GM23248 (cell line): ENCODE measurements at regions not wholly inside any gene's neighbourhood (a gene's known extent, or its start where the extent isn't known, plus 50 kb on each side); places are given as distances from the start of the nearest gene placed in this dataset.
"Not testable (repeated sequence)": the region's sequence is repeated elsewhere in the genome, so short reads cannot be mapped to it uniquely, and the experiment has no call there.

ENCODE experiments used
- DNase-seq: peaks from one replicate; pipeline ENCODE4 v3.0.0-alpha.2; 2015
- H2AFZ ChIP-seq: fragments of 200-600 bp; sonication (generic); 2 replicates; pipeline ENCODE4 v1.6.1; 2016; ENCODE audit warnings: antibody characterized with exemption
- H3F3A ChIP-seq: fragments of 200-600 bp; sonication (generic); 2 replicates; pipeline ENCODE4 v1.6.1; 2016; ENCODE audit warnings: mild to moderate bottlenecking, antibody characterized with exemption, mixed run types; ENCODE audit not compliant: insufficient read depth
- H3K27ac ChIP-seq: fragments of 200-600 bp; sonication (generic); 2 replicates; pipeline ENCODE4 v1.5.1; 2016; ENCODE audit warnings: mild to moderate bottlenecking
- H3K27me3 ChIP-seq: fragments of 200-600 bp; sonication (generic); replicated peaks from 2 replicates; pipeline ENCODE4 v1.6.1; 2016; ENCODE audit warnings: mild to moderate bottlenecking; ENCODE audit not compliant: insufficient read depth
- H3K36me3 ChIP-seq: fragments of 200-600 bp; sonication (generic); 2 replicates; pipeline ENCODE4 v1.6.1; 2016; ENCODE audit warnings: low read depth, mild to moderate bottlenecking
- H3K4me1 ChIP-seq: fragments of 200-600 bp; sonication (generic); 2 replicates; pipeline ENCODE4 v1.6.1; 2016; ENCODE audit warnings: mild to moderate bottlenecking; ENCODE audit not compliant: insufficient read depth
- H3K4me2 ChIP-seq: fragments of 200-600 bp; sonication (generic); one replicate; pipeline ENCODE4 v1.6.1; 2016; ENCODE audit warnings: mild to moderate bottlenecking; ENCODE audit not compliant: unreplicated experiment
- H3K4me3 ChIP-seq: fragments of 200-600 bp; sonication (generic); 2 replicates; pipeline ENCODE4 v1.5.1; 2016; ENCODE audit warnings: mild to moderate bottlenecking
- H3K79me2 ChIP-seq: fragments of 200-600 bp; sonication (generic); 2 replicates; pipeline ENCODE4 v1.6.1; 2016; ENCODE audit warnings: mild to moderate bottlenecking; ENCODE audit not compliant: insufficient read depth
- H3K9ac ChIP-seq: fragments of 200-600 bp; sonication (generic); 2 replicates; pipeline ENCODE4 v1.6.1; 2016; ENCODE audit warnings: mild to moderate bottlenecking
- H3K9me2 ChIP-seq: fragments of 200-600 bp; sonication (generic); 2 replicates; pipeline ENCODE4 v1.6.1; 2016; ENCODE audit warnings: mixed run types, mild to moderate bottlenecking, moderate library complexity; ENCODE audit not compliant: insufficient read depth
- H3K9me3 ChIP-seq: fragments of 200-600 bp; sonication (generic); one replicate; pipeline ENCODE4 v1.6.1; 2017; ENCODE audit warnings: low read depth
- H4K20me1 ChIP-seq: fragments of 200-600 bp; sonication (generic); 2 replicates; pipeline ENCODE4 v1.6.0; 2016; ENCODE audit not compliant: insufficient read depth
- EZH2 ChIP-seq: fragments of 200-600 bp; sonication (generic); IDR thresholded peaks from 2 replicates; pipeline ENCODE4 v1.6.1; 2018; ENCODE audit warnings: antibody characterized with exemption, mild to moderate bottlenecking; ENCODE audit not compliant: insufficient read depth, poor library complexity, severe bottlenecking
- EZH2phosphoT487 ChIP-seq: fragments of 200-600 bp; sonication (generic); IDR thresholded peaks from 2 replicates; pipeline ENCODE4 v1.6.1; 2018; ENCODE audit warnings: antibody characterized with exemption, moderate library complexity, mild to moderate bottlenecking, low read depth; ENCODE audit not compliant: insufficient read depth
- WGBS, 2 experiments: methylation state at CpG; one replicate each; pipeline ENCODE4 v1.1.6; 2015 to 2017; ENCODE audit warnings: low lambda C conversion rate in 2 of 2, low coverage in 1 of 2; ENCODE audit errors: missing lambda C conversion rate in 2 of 2; 5-methylcytosine and 5-hydroxymethylcytosine counted together
- in situ Hi-C: fragments of 300-500 bp; cut with MboI; formaldehyde crosslinking; loops from 2 replicates; pipeline ENCODE4 v1.15.0; 2020

GRCh38 chr14:89514601-89515000 lies 97.6 kb upstream of the FOXN3 start:
- WGBS, 2 experiments = 87% methylated on average over 11 of the region's 11 CpGs
- Histone ChIP-seq H3K36me3 (no peaks in the 10 kb centered on the region), H3K79me2 (no peaks in the 10 kb centered on the region), H3K27me3 (no peaks in the 10 kb centered on the region), H3K4me1 (0 out of 2 replicates have a peak, but pooled peaks cover 7% of the 10 kb centered on the region), H3K9me2 (no peaks in the 10 kb centered on the region), H3K9ac (no peak overlapping the region), H3K27ac (no peak overlapping the region), H2AFZ (no peak overlapping the region), H4K20me1 (no peaks in the 10 kb centered on the region), H3K4me2 (no peak overlapping the region), H3K9me3 (no peaks in the 10 kb centered on the region), H3K4me3 (no peak overlapping the region), H3F3A (no peaks in the 10 kb centered on the region)
- TF ChIP-seq EZH2 (no peak), EZH2phosphoT487 (no peak)
- in situ Hi-C loops = no loop called here
- no peak for DNase-seq

DNA sequence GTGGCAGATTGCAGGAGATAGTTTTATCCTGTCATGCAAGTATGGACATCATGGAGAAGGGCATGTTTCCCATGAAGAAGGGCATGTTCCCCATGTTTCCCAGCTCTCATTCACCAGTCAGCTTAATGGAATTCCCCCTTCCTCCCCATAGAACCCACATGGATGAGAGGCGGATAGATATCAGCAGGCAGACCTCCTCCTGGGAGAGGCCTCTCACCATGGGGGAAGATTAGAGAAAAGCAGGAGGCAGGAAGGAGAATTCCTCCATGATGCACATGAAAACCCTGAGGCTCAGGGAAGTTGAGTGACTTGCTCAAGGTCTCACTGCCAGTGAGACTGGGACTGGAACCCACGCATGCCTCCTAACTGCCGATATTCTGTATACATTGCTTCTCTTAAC lies 92.9 kb upstream of the FOXN3 start:
- Histone ChIP-seq H3K79me2 (no peaks in the 10 kb centered on the region), H3K27ac (no peak overlapping the region), H4K20me1 (no peaks in the 10 kb centered on the region), H3K27me3 (no peaks in the 10 kb centered on the region), H3K4me1 (peaks cover 31% of the 10 kb centered on the region), H3K9me3 (no peaks in the 10 kb centered on the region), H3K9me2 (no peaks in the 10 kb centered on the region), H3K4me2 (no peak overlapping the region), H3F3A (peaks cover 7% of the 10 kb centered on the region), H3K36me3 (no peaks in the 10 kb centered on the region), H3K9ac (no peak overlapping the region), H2AFZ (no peak overlapping the region), H3K4me3 (no peak overlapping the region)
- no peak for TF ChIP-seq EZH2phosphoT487
- no peak for TF ChIP-seq EZH2
- in situ Hi-C loops = no loop called here
- WGBS, 2 experiments = 83 to 90% methylated on average over 3 of the region's 3 CpGs
- peak; percentile 35 for DNase-seq

GRCh38 chr14:89508863-89509262 lies 91.8 kb upstream of the FOXN3 start:
- no peaks in the 10 kb centered on the region for H3K36me3 ChIP-seq
- TF ChIP-seq EZH2 = no peak
- no peak for TF ChIP-seq EZH2phosphoT487
- in situ Hi-C loops = no loop called here
- DNase-seq = no peak
- no peak overlapping the region for H2AFZ ChIP-seq
- peaks cover 41% of the 10 kb centered on the region for H3K4me1 ChIP-seq
- H3K9ac ChIP-seq = no peak overlapping the region
- no peak overlapping the region for H3K4me2 ChIP-seq
- H3K27me3 ChIP-seq = no peaks in the 10 kb centered on the region
- H3F3A ChIP-seq = peaks cover 18% of the 10 kb centered on the region
- H3K9me2 ChIP-seq = no peaks in the 10 kb centered on the region
- no peak overlapping the region for H3K4me3 ChIP-seq
- 87 to 88% methylated on average over 3 of the region's 3 CpGs for WGBS, 2 experiments
- no peaks in the 10 kb centered on the region for H4K20me1 ChIP-seq
- no peak overlapping the region for H3K27ac ChIP-seq
- no peaks in the 10 kb centered on the region for H3K9me3 ChIP-seq
- H3K79me2 ChIP-seq = no peaks in the 10 kb centered on the region

- in situ Hi-C loops = no loop called here
- 66 to 76% methylated on average over 7 of the region's 7 CpGs for WGBS, 2 experiments
- no peaks in the 10 kb centered on the region for H4K20me1 ChIP-seq
- no peak overlapping the region for H2AFZ ChIP-seq
- H3K36me3 ChIP-seq = no peaks in the 10 kb centered on the region
- DNase-seq = peak; percentile 63
- H3K9me3 ChIP-seq = no peaks in the 10 kb centered on the region
- no peak overlapping the region for H3K9ac ChIP-seq
- H3K9me2 ChIP-seq = no peaks in the 10 kb centered on the region
- peaks cover 19% of the 10 kb centered on the region for H3F3A ChIP-seq
- no peaks in the 10 kb centered on the region for H3K79me2 ChIP-seq
- H3K27ac ChIP-seq = no peak overlapping the region; the same call in 1 of the 2 replicates
- peak overlapping the region; percentile 54 for H3K4me2 ChIP-seq
- TF ChIP-seq EZH2 (no peak), EZH2phosphoT487 (no peak)
- no peaks in the 10 kb centered on the region for H3K27me3 ChIP-seq
- peaks cover 44% of the 10 kb centered on the region for H3K4me1 ChIP-seq
- H3K4me3 ChIP-seq = no peak overlapping the region
Measured at GRCh38 chr14:89507926-89508460, 91.0 kb upstream of the FOXN3 start.

GRCh38 chr14:89507521-89507920 lies 90.5 kb upstream of the FOXN3 start:
- Histone ChIP-seq H4K20me1 (no peaks in the 10 kb centered on the region), H3K9ac (peak overlapping the region; percentile 29; the same call in 1 of the 2 replicates), H3K9me2 (no peaks in the 10 kb centered on the region), H3F3A (peaks cover 19% of the 10 kb centered on the region), H3K9me3 (no peaks in the 10 kb centered on the region), H3K4me3 (0 out of 2 replicates have a peak overlapping the region, but pooled peaks have one; percentile 15), H3K4me1 (peaks cover 44% of the 10 kb centered on the region), H3K4me2 (peak overlapping the region; percentile 54), H3K79me2 (no peaks in the 10 kb centered on the region), H3K36me3 (no peaks in the 10 kb centered on the region), H2AFZ (no peak overlapping the region), H3K27ac (peak overlapping the region; percentile 33), H3K27me3 (no peaks in the 10 kb centered on the region)
- TF ChIP-seq EZH2phosphoT487 (no peak), EZH2 (no peak)
- in situ Hi-C loops = no loop called here
- 0 to 3% methylated on average over 1 of the region's 1 CpG for WGBS, 2 experiments
- DNase-seq = peak; percentile 78

- H3K4me1 ChIP-seq = peaks cover 44% of the 10 kb centered on the region
- H4K20me1 ChIP-seq, H3K36me3 ChIP-seq, H3K9me3 ChIP-seq, in situ Hi-C loops, H3K27me3 ChIP-seq, H2AFZ ChIP-seq, DNase-seq, H3K9me2 ChIP-seq, H3K79me2 ChIP-seq: not testable (repeated sequence)
- peak overlapping the region; percentile 54 for H3K4me2 ChIP-seq
- H3K4me3 ChIP-seq = 0 out of 2 replicates have a peak overlapping the region, but pooled peaks have one; percentile 15
- H3K9ac ChIP-seq = peak overlapping the region; percentile 29; the same call in 1 of the 2 replicates
- peak overlapping the region; percentile 33 for H3K27ac ChIP-seq
- WGBS, 2 experiments = 86 to 89% methylated on average over 7 to 8 of the region's 8 CpGs
- peaks cover 19% of the 10 kb centered on the region for H3F3A ChIP-seq
Measured at GRCh38 chr14:89506891-89507452, 89.9 kb upstream of the FOXN3 start.
